ENCODE measurements at regions not wholly inside any gene's neighbourhood (a gene's known extent, or its start where the extent isn't known, plus 50 kb on each side); places are given as distances from the start of the nearest gene placed in this dataset.

DNA sequence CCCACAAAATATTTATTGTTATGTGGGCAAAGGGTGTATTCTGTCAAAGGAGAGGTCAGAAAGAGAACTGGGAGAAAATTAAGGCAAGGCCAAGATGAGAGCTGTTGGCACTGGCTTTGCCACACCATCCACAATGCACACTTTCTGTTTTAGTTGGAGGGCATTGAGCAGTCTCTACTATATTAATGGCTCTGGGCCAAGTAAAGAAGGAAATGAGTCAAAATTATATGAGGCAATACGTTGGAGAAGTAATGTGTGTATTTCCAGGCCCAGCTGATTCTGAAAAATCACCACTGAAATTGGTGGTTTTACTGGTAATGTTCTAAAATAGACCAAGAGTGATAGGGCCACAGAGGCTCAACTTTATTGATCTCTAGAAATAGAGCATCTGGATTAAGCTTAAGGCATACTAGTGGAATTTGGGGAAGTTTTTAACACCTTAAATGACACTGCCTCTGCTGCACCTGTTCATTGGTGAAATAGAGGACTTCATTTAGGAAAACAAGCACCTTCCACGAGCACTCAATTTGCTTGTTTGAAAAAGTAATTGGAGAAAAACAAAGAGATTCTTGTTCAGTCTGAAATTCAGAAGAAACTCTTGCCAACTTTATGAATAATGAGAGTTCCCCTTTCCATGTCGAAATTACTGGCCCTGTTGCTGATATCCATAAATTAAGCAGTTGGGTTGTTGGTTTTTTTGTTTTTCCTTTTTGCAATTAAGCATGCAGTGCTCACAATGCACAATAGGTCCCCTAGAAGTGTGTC is 424.9 kb downstream of the ADGRL2 start:
- DNase-seq: no peak

DNA sequence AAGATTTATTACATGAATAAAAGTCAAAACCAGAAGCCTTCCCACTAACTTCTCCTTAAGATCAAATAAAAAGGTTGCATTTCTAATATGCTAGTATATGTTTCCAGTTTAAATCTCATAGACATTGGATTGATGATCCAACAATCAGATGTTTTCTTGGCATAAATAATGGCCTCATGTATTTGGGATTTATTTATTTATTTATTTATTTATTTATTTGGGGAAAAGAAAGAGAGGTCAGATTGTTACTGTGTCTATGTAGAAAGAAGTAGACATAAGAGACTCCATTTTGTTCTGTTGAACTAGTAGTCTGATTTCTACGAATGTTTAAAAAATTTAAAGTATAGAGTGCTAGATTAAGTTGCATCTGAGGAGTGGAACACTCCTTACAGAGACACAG is 422.4 kb downstream of the ADGRL2 start:
- no peak for DNase-seq

- DNase-seq: no peak
These were observed 421.0 kb downstream of the ADGRL2 start for GRCh38 chr1:82221721-82222120.

DNA sequence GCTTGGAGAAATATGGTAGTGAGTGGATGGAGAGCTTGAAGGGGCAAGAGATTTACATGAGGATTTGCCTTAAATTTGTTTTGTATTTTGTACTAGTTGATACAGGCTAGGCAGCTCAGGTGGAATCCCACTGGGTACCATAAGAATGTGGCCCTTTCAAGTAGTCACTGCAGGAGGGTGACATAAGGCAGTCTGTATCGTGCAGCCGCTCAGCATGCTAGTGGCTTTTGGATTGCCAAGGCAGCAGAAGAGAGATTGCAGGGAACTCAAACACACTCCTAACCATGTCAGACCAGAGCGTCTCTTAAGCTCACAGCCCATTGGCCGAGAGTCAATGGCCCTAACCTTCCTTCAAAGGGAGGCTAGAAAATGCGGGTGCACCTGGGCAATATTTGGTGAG is 420.0 kb downstream of the ADGRL2 start:
- no peak for DNase-seq

- no peak for DNase-seq
These were observed 419.1 kb downstream of the ADGRL2 start for GRCh38 chr1:82219841-82220240.

DNA sequence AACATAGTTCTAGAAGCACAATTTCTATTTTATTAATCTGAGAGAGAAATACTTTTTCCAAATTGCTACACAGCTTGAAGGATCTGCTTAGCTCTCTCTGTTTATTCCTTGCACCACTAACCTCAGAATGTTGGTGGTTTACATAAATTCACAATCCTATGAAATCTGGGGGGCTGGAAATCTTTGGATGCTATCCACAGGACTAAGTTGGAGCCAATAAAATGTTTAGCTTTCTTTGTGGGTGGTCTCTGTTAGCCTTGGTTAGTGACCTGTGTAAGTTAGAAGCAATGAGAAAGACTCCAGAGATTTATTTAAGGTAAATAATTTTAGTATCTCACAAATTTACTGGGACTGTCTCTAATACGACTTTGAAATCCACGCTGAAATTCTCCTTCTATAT is 418.1 kb downstream of the ADGRL2 start:
- no peak for DNase-seq

- DNase-seq: no peak
These were observed 415.1 kb downstream of the ADGRL2 start for GRCh38 chr1:82215853-82216175.

DNA sequence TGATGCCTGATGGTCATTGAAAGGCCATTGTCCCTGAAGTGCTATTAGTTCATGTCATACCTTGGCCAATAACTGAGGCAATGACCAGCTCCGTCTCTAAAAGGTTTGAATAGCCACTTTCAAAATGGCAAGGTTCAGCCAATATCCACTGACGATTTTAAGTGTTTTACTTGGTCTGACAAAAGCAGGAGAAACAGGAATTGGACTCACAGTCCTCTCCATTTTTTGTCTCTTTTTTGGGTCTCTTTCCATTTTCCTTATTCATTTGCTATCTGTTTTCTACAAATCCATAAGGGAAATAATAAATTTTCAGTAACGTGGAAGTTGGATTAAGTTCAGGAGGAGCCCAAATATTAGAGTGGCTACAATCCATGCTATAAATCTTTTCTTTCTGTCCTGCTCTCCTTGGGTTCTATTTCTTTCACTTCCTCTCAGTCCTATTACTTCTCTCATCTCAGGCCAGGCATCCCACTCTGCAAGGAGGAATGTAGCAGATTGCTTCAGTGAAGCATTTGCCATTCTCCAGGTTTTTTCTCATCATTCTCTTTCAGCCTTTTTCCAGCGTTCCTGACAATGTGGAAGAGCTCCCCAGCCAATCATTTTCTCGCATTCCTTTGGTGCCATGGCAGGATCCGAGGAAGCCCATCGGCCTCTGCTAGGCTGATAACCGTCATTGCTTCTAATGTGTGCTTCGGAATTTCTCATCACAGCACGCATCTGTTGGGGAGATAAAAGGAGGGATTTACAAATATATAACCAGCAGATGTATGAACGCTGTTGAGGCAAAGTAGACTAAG is 414.5 kb downstream of the ADGRL2 start:
- DNase-seq: no peak

GRCh38 chr1:82214606-82215005 is 413.9 kb downstream of the ADGRL2 start:
- no peak for DNase-seq

GRCh38 chr1:82197606-82198005 is 396.9 kb downstream of the ADGRL2 start:
- no peak for DNase-seq

- DNase-seq: no peak
These were observed 394.5 kb downstream of the ADGRL2 start for GRCh38 chr1:82195245-82195644.

GRCh38 chr1:82185084-82185483 is 384.4 kb downstream of the ADGRL2 start:
- DNase-seq: no peak

DNA sequence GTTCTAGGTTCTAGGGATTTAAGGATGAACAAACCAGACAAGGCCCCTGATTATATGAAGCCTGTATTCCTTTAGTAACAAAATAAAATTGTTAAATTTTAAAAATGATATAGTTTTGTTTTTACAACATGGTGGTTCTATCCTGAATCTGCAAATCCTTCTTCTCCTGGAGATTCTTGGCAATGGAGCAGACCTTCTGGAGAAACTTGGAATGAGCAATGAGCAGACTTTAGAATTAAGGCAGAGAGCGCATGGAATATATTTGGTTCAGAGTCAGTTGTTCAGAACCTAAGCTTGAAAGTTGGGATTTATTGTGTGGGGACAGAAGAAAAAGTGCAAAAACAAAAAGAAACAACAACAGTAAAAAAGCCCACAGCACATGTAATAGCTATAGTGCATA is 381.1 kb downstream of the ADGRL2 start:
- no peak for DNase-seq

GRCh38 chr1:82179131-82179530 is 378.4 kb downstream of the ADGRL2 start:
- DNase-seq: no peak

DNA sequence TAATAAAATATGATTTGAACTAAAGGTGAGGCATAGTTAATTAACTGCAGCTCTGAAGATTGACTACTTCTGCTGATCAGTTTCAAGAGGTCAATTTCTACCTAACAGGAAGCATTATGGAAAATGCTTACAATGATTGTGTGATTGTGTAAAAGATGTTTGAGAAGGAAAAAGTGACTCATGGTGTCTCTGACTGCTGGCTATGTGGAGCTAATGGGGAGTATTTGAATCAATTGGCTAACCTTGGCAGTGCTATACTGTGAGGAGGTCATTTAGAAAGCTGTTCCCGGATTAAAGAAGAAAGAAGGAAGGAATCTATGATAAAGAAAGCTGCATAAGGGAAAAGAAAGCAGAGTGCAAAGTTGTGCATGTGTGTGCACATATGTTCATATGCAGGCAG is 376.5 kb downstream of the ADGRL2 start:
- no peak for DNase-seq

DNA sequence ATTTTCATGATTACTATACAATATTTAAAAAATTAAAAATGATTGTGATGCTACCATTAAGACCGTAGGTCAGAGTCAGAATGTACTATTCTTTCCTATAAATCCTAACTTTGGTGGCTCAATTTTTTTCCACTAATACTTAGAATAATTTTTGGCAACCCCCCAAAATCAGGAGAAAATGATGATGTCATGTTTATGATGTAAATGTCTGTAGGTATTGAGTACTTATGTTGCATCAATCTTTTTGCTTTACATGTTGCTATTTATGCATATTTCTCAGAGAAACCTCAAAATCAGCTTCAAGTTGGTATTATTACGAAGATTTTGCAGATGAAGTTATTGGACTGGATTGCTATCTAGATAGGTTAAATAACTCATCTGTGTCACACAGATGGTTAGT is 371.2 kb downstream of the ADGRL2 start:
- DNase-seq: no peak

DNA sequence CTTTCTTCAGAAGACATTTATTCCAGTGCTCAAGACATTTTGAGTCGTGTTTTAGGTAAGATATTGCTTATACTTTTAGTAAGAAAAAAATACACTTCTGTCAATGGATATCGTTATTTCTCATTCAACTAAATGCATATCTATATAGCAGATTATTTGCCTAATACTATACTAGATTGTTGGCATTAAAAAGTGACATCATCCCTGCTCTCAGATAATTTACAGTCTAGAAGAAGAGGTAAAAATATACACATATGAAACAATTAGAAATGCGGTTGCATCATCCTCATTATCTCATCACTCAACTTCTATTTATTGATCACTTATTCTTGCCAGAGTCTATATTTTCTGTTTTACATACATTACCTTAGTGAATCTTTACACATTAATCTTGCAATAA is 367.7 kb downstream of the ADGRL2 start:
- DNase-seq: no peak

DNA sequence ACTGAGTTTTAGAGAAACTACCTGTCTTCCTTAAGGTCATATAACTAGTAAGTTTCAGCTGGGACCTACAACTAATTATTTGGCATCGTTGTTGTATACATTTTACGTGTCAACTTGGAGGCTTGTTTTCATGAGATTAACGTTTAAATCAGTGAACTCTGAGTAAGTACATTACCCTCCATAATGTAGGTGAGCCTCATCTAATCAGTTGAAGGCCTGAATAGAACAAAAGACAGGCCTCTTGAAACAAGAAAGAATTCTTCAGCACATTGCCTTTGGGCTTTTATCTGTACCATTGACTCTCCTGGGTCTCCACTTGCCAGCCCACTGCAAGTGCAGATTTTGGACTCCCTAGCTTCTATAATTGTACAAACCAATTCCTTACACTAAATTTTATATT is 364.6 kb downstream of the ADGRL2 start:
- DNase-seq: no peak

DNA sequence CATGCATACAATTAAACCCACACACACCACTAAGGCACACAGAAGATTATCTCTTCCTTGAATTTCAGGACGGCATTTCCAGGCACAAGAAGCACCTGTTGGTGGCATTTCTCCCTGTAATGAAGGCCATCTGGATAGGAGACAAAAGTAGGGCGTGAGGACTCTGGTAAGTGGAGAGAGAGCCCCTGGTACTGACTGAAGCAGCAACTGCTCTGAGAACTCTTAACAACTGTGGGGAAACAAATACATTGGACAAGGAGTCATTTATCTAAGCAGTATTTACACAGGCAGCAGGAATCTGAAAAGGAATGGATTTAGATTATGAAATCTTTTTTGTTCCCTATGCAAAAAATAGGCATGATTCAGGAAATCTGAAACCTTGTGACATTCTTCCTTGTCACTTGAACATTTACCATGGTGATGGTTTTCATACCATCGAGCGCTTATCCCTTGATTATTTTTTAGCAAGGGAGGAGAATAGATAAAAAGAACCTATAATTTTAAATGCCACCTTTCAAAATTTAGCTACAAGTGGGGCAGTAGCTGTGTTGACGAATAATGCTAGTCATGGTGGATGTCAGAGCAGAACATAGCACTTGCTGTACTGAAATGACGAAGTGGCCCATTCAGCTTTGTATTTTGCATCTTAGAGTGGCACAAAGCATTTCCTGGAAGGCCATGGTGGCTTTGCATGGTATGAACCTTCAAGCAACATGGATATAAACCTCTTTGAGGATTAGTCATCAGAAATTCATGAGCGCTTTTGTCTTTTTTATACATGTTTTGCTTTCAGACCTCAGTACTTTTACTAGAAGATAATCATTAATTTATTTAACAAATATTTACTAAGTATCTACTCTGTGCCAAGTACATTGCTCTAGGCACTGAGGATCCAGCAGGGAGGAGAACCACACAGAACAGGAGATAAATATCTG is 362.0 kb downstream of the ADGRL2 start:
- DNase-seq: no peak

- no peak for DNase-seq
These were observed 361.0 kb downstream of the ADGRL2 start for GRCh38 chr1:82161700-82162141.

- no peak for DNase-seq
These were observed 360.2 kb downstream of the ADGRL2 start for GRCh38 chr1:82160903-82161302.

- DNase-seq: no peak
These were observed 359.3 kb downstream of the ADGRL2 start for GRCh38 chr1:82160036-82160435.

- DNase-seq: no peak
These were observed 358.2 kb downstream of the ADGRL2 start for GRCh38 chr1:82158981-82159380.
